ENCODE measurements at regions not wholly inside any gene's neighbourhood (a gene's known extent, or its start where the extent isn't known, plus 50 kb on each side); places are given as distances from the start of the nearest gene placed in this dataset.

DNA sequence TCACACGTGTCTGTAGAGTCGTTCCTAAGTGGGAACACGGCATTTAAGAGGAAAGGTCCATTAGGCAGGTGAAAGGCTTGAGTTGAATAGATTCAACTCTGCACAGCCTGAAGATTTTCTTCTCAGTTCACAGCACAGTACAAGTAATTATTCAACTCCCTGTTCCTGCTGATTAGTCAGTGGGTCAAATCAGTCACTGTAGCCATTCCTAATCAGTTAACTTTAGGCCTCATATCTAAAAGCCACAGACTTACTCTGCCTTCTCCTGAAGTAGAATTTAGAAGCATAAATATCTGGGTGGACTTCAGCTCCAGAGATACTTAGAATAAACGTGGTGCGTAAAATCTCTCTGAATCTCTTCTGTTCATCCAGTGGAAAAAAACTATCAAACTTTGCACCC, 872.4 kb downstream of the C6orf118 start:
- no peak for DNase-seq (ENCODE audit: low read depth)
- H3K4me3 ChIP-seq (ENCODE audit: control insufficient read depth, low read depth, low read length): no peak overlapping the region
- TF ChIP-seq, protein P1, sequence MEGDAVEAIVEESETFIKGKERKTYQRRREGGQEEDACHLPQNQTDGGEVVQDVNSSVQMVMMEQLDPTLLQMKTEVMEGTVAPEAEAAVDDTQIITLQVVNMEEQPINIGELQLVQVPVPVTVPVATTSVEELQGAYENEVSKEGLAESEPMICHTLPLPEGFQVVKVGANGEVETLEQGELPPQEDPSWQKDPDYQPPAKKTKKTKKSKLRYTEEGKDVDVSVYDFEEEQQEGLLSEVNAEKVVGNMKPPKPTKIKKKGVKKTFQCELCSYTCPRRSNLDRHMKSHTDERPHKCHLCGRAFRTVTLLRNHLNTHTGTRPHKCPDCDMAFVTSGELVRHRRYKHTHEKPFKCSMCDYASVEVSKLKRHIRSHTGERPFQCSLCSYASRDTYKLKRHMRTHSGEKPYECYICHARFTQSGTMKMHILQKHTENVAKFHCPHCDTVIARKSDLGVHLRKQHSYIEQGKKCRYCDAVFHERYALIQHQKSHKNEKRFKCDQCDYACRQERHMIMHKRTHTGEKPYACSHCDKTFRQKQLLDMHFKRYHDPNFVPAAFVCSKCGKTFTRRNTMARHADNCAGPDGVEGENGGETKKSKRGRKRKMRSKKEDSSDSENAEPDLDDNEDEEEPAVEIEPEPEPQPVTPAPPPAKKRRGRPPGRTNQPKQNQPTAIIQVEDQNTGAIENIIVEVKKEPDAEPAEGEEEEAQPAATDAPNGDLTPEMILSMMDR (IDR thresholded peaks at IDR 0.05; ENCODE audit: control insufficient read depth, insufficient read depth, low read depth, low read length, missing control alignments): no peak

- TF ChIP-seq, protein P1 (IDR thresholded peaks at IDR 0.05; ENCODE audit: control insufficient read depth, insufficient read depth, low read depth, low read length, missing control alignments): no peak
- DNase-seq (ENCODE audit: low read depth): no peak
- H3K4me3 ChIP-seq (ENCODE audit: control insufficient read depth, low read depth, low read length): no peak overlapping the region
These were observed 881.5 kb downstream of the C6orf118 start for GRCh38 chr6:164427728-164428402.

DNA sequence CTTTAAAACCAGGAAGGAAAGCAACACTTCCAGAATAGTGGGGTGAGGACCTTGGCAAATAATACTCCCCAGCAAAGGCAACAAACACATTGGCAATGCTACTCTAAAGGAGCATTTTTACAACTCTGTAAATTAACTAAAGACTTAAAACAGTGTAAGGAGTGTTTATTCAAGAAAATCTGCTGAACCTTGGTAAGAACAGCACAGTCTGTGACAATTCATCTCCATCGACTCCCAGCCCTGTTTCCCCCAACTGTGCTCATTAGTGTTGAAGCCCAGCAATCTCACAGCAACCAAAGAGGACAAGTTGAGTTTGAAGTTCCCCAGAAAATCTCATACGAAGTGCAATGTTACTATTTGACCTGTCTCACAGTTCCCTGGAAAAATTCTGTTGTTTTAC, 884.9 kb downstream of the C6orf118 start:
- DNase-seq (ENCODE audit: low read depth): no peak
- no peak overlapping the region for H3K4me3 ChIP-seq (ENCODE audit: control insufficient read depth, low read depth, low read length)
- TF ChIP-seq, protein P1 (IDR thresholded peaks at IDR 0.05; ENCODE audit: control insufficient read depth, insufficient read depth, low read depth, low read length, missing control alignments): no peak

DNA sequence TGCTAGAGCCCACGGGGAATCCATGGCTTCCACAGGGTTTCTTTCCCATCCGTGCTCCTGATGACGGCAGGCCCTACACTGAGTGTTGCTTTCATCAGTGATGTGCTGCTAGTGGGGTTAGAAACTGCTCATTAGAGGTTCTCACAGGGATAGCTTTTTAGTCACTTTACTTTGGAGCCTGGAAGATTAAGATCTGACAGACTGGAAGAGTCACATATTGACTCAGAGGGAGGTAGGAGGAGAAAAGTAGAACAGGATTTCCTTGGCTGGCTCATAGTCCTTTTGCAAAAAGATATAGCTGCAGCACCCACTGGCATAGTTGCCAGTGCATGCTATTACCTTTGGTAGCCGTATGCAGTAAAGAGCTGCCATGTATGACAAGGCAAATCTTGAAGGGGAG, 890.3 kb downstream of the C6orf118 start:
- DNase-seq (ENCODE audit: low read depth): no peak
- no peak overlapping the region for H3K4me3 ChIP-seq (ENCODE audit: control insufficient read depth, low read depth, low read length)
- TF ChIP-seq, protein P1 (IDR thresholded peaks at IDR 0.05; ENCODE audit: control insufficient read depth, insufficient read depth, low read depth, low read length, missing control alignments): no peak

DNA sequence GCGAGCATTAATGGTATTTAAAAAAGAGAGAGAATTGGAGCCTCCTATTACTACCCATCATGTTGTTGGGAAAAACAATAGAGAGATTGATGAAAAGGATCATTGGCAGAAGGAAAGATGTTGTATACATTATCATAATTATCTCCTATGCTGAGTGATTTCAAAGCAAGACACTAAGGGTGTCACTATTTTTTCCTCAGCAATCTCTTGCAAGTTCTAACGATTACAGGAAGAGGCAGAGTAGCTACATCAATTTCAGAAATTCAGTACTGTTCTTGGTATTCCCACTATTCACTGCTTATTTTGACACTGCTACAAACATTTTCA, 891.2 kb downstream of the C6orf118 start:
- TF ChIP-seq, protein P1 (IDR thresholded peaks at IDR 0.05; ENCODE audit: control insufficient read depth, insufficient read depth, low read depth, low read length, missing control alignments): no peak
- no peak overlapping the region for H3K4me3 ChIP-seq (ENCODE audit: control insufficient read depth, low read depth, low read length)
- no peak for DNase-seq (ENCODE audit: low read depth)

GRCh38 chr6:164417537-164418261, 891.7 kb downstream of the C6orf118 start:
- no peak for DNase-seq (ENCODE audit: low read depth)
- TF ChIP-seq, protein P1 (IDR thresholded peaks at IDR 0.05; ENCODE audit: control insufficient read depth, insufficient read depth, low read depth, low read length, missing control alignments): no peak
- H3K4me3 ChIP-seq (ENCODE audit: control insufficient read depth, low read depth, low read length): no peak overlapping the region

Data from AG09309 (cell line).